BJ (cell line): ENCODE measurements at regions not wholly inside any gene's neighbourhood (a gene's known extent, or its start where the extent isn't known, plus 50 kb on each side); places are given as distances from the start of the nearest gene placed in this dataset.

Experiments
- CTCF ChIA-PET: fragments of 350-600 bp; formaldehyde crosslinking; extraction: SDS; loops from one replicate; lab custom pipeline; 2021; ENCODE audit warnings: antibody characterized with exemption, inconsistent platforms; lab: Yijun Ruan, JAX
- POLR2A ChIA-PET: fragments of 300-600 bp; sonication (Branson Sonifier 250); formaldehyde crosslinking; extraction: SDS; loops from one replicate; lab custom pipeline; 2021; ENCODE audit warnings: antibody characterized with exemption; lab: Charles Lee
- DNase-seq: peaks from one replicate; pipeline ENCODE4 v3.0.0-alpha.2; 2011; ENCODE audit warnings: low read depth
- H3K27me3 ChIP-seq: 2 replicates; pipeline ENCODE4 v1.6.0; 2011; ENCODE audit warnings: low read length; ENCODE audit not compliant: control insufficient read depth, insufficient read depth
- H3K36me3 ChIP-seq: 2 replicates; pipeline ENCODE4 v1.5.1; 2011; ENCODE audit warnings: low read length; ENCODE audit not compliant: control insufficient read depth, insufficient read depth
- H3K4me3 ChIP-seq: 2 replicates; pipeline ENCODE4 v1.5.1; 2011; ENCODE audit warnings: low read depth, mild to moderate bottlenecking, control low read depth, low read length
- CTCF ChIP-seq: IDR thresholded peaks from 2 replicates; pipeline ENCODE4 v1.5.1; 2011; ENCODE audit warnings: low read depth, mild to moderate bottlenecking, control low read depth, inconsistent platforms, low read length, moderate library complexity; ENCODE audit not compliant: insufficient read depth

- DNase-seq, result no peak
- TF ChIP-seq CTCF, result no peak
- Histone ChIP-seq H3K27me3 (peaks cover 2% of the 10 kb centered on the region; the same call in 1 of the 2 replicates), H3K4me3 (no peak overlapping the region), H3K36me3 (no peaks in the 10 kb centered on the region)
- ChIA-PET POLR2A (no interaction called here), CTCF (interaction anchor here (1.2 kb wide), 1 partner anchor 17 kb away, joined by 3 read pairs; no protein-coding TSS in a partner anchor)
These were observed 231.5 kb downstream of the LOXHD1 start for GRCh38 chr18:46425511-46425910.

- ChIA-PET CTCF (interaction anchor here (1.6 kb wide), 1 partner anchor 253 kb away, joined by 7 read pairs; a partner anchor contains a TSS), POLR2A (no interaction called here)
- no peak overlapping the region for H3K4me3 ChIP-seq
- no peaks in the 10 kb centered on the region for H3K36me3 ChIP-seq
- TF ChIP-seq CTCF, result no peak
- H3K27me3 ChIP-seq, result peaks cover 2% of the 10 kb centered on the region; the same call in 1 of the 2 replicates
- no peak for DNase-seq
These were observed 230.9 kb downstream of the LOXHD1 start for GRCh38 chr18:46426021-46426678.

- POLR2A ChIA-PET, result no interaction called here
- DNase-seq, result no peak
- TF ChIP-seq CTCF, result no peak
- CTCF ChIA-PET, result interaction anchor here (1.6 kb wide), 1 partner anchor 253 kb away, joined by 7 read pairs; a partner anchor contains a TSS
- no peaks in the 10 kb centered on the region for H3K36me3 ChIP-seq
- H3K4me3 ChIP-seq, result no peak overlapping the region
- peaks cover 2% of the 10 kb centered on the region; the same call in 1 of the 2 replicates for H3K27me3 ChIP-seq
These were observed 230.4 kb downstream of the LOXHD1 start for GRCh38 chr18:46426679-46427047.
